Upper lobe of right lung (tissue), 1 donor: ENCODE measurements at regions not wholly inside any gene's neighbourhood (a gene's known extent, or its start where the extent isn't known, plus 50 kb on each side); places are given as distances from the start of the nearest gene placed in this dataset.

Experiments used
- ATAC-seq: fragments of 200-7000 bp; cut with Tn5 transposase; one replicate; pipeline ENCODE4 v1.9.1; 2020; ENCODE audit warnings: mild to moderate bottlenecking, moderate library complexity
- DNase-seq: peaks from one replicate; pipeline ENCODE4 v3.0.0-alpha.2; 2020
- H3K27ac ChIP-seq: fragments of 200-600 bp; one replicate; pipeline ENCODE4 v1.8.0; 2022
- H3K27me3 ChIP-seq: fragments of 200-600 bp; one replicate; pipeline ENCODE4 v1.8.0; 2022; ENCODE audit warnings: mild to moderate bottlenecking
- H3K36me3 ChIP-seq: fragments of 200-600 bp; one replicate; pipeline ENCODE4 v1.8.0; 2022
- H3K4me1 ChIP-seq: fragments of 200-600 bp; one replicate; pipeline ENCODE4 v1.8.0; 2022
- H3K4me3 ChIP-seq: fragments of 200-600 bp; one replicate; pipeline ENCODE4 v1.8.0; 2022; ENCODE audit warnings: mild to moderate bottlenecking
- H3K9me3 ChIP-seq: fragments of 200-600 bp; one replicate; pipeline ENCODE4 v1.8.0; 2022
- CTCF ChIP-seq: fragments of 200-600 bp; IDR thresholded peaks from one replicate; pipeline ENCODE4 v1.8.0; 2022; ENCODE audit warnings: antibody characterized with exemption
- intact Hi-C: fragments of 100-400 bp; cut with DNase I; formaldehyde crosslinking; loops from one replicate; pipeline ENCODE4 v1.11.0; 2022
- donor health status: DM: no; HTN: yes; CAD: no; lungs with severe emphysema.

- H3K9me3 ChIP-seq: no peaks in the 10 kb centered on the region
- no peaks in the 10 kb centered on the region for H3K4me1 ChIP-seq
- ATAC-seq: no peak
- no peak overlapping the region for H3K4me3 ChIP-seq
- H3K36me3 ChIP-seq: no peaks in the 10 kb centered on the region
- intact Hi-C loops: no loop called here
- H3K27ac ChIP-seq: no peak overlapping the region
- no peaks in the 10 kb centered on the region for H3K27me3 ChIP-seq
- no peak for TF ChIP-seq CTCF
- DNase-seq: no peak
Observed at GRCh38 chr20:10783707-10784553, 110.1 kb upstream of the JAG1 start.

- Histone ChIP-seq H3K9me3 (no peaks in the 10 kb centered on the region), H3K4me1 (no peaks in the 10 kb centered on the region), H3K27ac (no peak overlapping the region), H3K4me3 (no peak overlapping the region), H3K27me3 (no peaks in the 10 kb centered on the region), H3K36me3 (no peaks in the 10 kb centered on the region)
- TF ChIP-seq CTCF: no peak
- ATAC-seq (no peak), DNase-seq (no peak)
- intact Hi-C loops: no loop called here
Observed at GRCh38 chr20:10784554-10785183, 110.9 kb upstream of the JAG1 start.

GRCh38 chr20:10786678-10787077 is 112.9 kb upstream of the JAG1 start:
- H3K27me3 ChIP-seq: no peaks in the 10 kb centered on the region
- H3K4me3 ChIP-seq: no peak overlapping the region
- intact Hi-C loops: no loop called here
- no peaks in the 10 kb centered on the region for H3K36me3 ChIP-seq
- DNase-seq: no peak
- no peaks in the 10 kb centered on the region for H3K9me3 ChIP-seq
- ATAC-seq: no peak
- no peak overlapping the region for H3K27ac ChIP-seq
- H3K4me1 ChIP-seq: no peaks in the 10 kb centered on the region
- TF ChIP-seq CTCF: no peak

- Histone ChIP-seq H3K9me3 (no peaks in the 10 kb centered on the region), H3K4me3 (no peak overlapping the region), H3K27ac (no peak overlapping the region), H3K27me3 (no peaks in the 10 kb centered on the region), H3K36me3 (no peaks in the 10 kb centered on the region), H3K4me1 (no peaks in the 10 kb centered on the region)
- intact Hi-C loops: no loop called here
- no peak for DNase-seq
- ATAC-seq: no peak
- no peak for TF ChIP-seq CTCF
Observed at GRCh38 chr20:10788055-10788454, 114.3 kb upstream of the JAG1 start.

DNA sequence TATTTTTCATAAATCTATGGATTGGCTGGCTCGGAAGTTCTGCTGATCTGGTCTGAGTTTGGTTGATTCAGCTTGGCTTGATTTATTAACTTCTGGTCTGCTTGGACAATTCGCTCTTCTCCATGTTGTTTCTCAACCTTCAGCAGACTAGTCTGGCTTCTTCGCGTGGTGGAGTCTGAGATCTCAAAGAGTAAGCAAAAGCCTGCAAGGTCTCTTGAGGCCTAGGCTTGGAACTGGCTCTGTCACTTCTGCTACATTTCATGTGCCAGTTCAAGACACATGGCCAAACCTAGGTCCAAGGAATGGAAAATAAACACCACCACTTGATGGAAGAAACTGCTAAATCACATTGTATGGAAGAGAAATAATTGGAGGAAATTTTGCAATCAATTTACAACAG is 115.1 kb upstream of the JAG1 start:
- DNase-seq (no peak), ATAC-seq (no peak)
- intact Hi-C loops: no loop called here
- Histone ChIP-seq H3K36me3 (no peaks in the 10 kb centered on the region), H3K4me3 (no peak overlapping the region), H3K9me3 (no peaks in the 10 kb centered on the region), H3K27ac (no peak overlapping the region), H3K4me1 (no peaks in the 10 kb centered on the region), H3K27me3 (no peaks in the 10 kb centered on the region)
- TF ChIP-seq CTCF: no peak
